H1 (cell line): ENCODE measurements at regions not wholly inside any gene's neighbourhood (a gene's known extent, or its start where the extent isn't known, plus 50 kb on each side); places are given as distances from the start of the nearest gene placed in this dataset.

ENCODE experiments used
- CTCF ChIA-PET: fragments of 300-600 bp; sonication (Branson Sonifier 250); formaldehyde crosslinking; loops from one replicate; lab custom pipeline; 2021; ENCODE audit not compliant: partially characterized antibody; lab: Charles Lee
- POLR2A ChIA-PET: fragments of 300-600 bp; sonication (Branson Sonifier 250); formaldehyde crosslinking; loops from one replicate; lab custom pipeline; 2021; ENCODE audit warnings: inconsistent platforms; ENCODE audit not compliant: partially characterized antibody; lab: Charles Lee
- DNase-seq, 2 experiments: peaks; one replicate each; pipeline versions ENCODE4 v3.0.0 to v3.0.0-alpha.2; 2010 to 2022; ENCODE audit warnings: low spot score in 2 of 2, low read depth in 1 of 2, mixed read lengths in 1 of 2
- FAIRE-seq: peaks from 2 replicates; lab custom pipeline; 2011; peaks lifted over from hg19 to GRCh38; lab: Jason Lieb, UNC
- H2AFZ ChIP-seq: 2 replicates; pipeline ENCODE4 v1.8.1; 2012; ENCODE audit warnings: low read length, inconsistent platforms
- H2AK5ac ChIP-seq: 2 replicates; pipeline ENCODE4 v1.6.1; 2013; ENCODE audit warnings: low read depth, low read length
- H2BK120ac ChIP-seq: replicated peaks from 2 replicates; pipeline ENCODE3; 2013; ENCODE audit warnings: low read depth, low read length, inconsistent platforms
- H2BK12ac ChIP-seq: 2 replicates; pipeline ENCODE4 v1.6.1; 2013; ENCODE audit warnings: low read depth, low read length
- H2BK15ac ChIP-seq: 2 replicates; pipeline ENCODE4 v1.6.1; 2013; ENCODE audit warnings: low read length
- H2BK20ac ChIP-seq: 2 replicates; pipeline ENCODE4 v1.6.1; 2013; ENCODE audit warnings: low read length
- H2BK5ac ChIP-seq: 2 replicates; pipeline ENCODE4 v1.6.1; 2013; ENCODE audit warnings: low read depth, low read length
- H3K14ac ChIP-seq: 2 replicates; pipeline ENCODE4 v1.6.1; 2013; ENCODE audit warnings: inconsistent platforms; ENCODE audit not compliant: insufficient read length
- H3K18ac ChIP-seq: 2 replicates; pipeline ENCODE4 v1.6.1; 2013; ENCODE audit warnings: low read length; ENCODE audit errors: extremely low read depth
- H3K23ac ChIP-seq: 2 replicates; pipeline ENCODE4 v1.6.1; 2013; ENCODE audit warnings: inconsistent platforms; ENCODE audit not compliant: insufficient read length
- H3K23me2 ChIP-seq: 2 replicates; pipeline ENCODE4 v1.6.1; 2013; ENCODE audit warnings: low read depth, low read length
- H3K27ac ChIP-seq: 2 replicates; pipeline ENCODE4 v1.6.1; 2011; ENCODE audit warnings: low read depth, low read length, inconsistent platforms
- H3K27me3 ChIP-seq, 4 experiments: replicated peaks in 1 of 4; 1 replicate in 1 of 4; 2 replicates in 3 of 4; pipeline versions ENCODE4 v1.6.1 to v1.8.1; 2011 to 2013; ENCODE audit warnings: low read length in 3 of 4, mild to moderate bottlenecking in 3 of 4, inconsistent platforms in 2 of 4, mixed read lengths in 2 of 4, moderate library complexity in 1 of 4; ENCODE audit not compliant: control insufficient read depth in 3 of 4, insufficient read depth in 3 of 4; ENCODE audit errors: extremely low read depth in 1 of 4
- H3K36me3 ChIP-seq, 4 experiments: 2 replicates each; pipeline versions ENCODE4 v1.6.1 to v1.8.1; 2011 to 2013; ENCODE audit warnings: mild to moderate bottlenecking in 4 of 4, low read length in 3 of 4, moderate library complexity in 2 of 4, control low read depth in 1 of 4, inconsistent platforms in 1 of 4; ENCODE audit not compliant: insufficient read depth in 4 of 4, control insufficient read depth in 2 of 4
- H3K4ac ChIP-seq: replicated peaks from 2 replicates; pipeline ENCODE3; 2013; ENCODE audit warnings: low read length, low read depth, mixed read lengths, inconsistent platforms; ENCODE audit not compliant: insufficient read length
- H3K4me1 ChIP-seq, 4 experiments: replicated peaks in 1 of 4; 1 replicate in 1 of 4; 2 replicates in 3 of 4; pipeline versions ENCODE4 v1.6.1 to v1.8.1; 2011 to 2013; ENCODE audit warnings: low read length in 3 of 4, inconsistent platforms in 2 of 4, mixed read lengths in 1 of 4; ENCODE audit not compliant: insufficient read depth in 4 of 4, control insufficient read depth in 3 of 4
- H3K4me2 ChIP-seq, 2 experiments: 2 replicates each; pipeline versions ENCODE4 v1.6.1 to v1.8.1; 2011 to 2013; ENCODE audit warnings: low read depth in 2 of 2, low read length in 2 of 2, control low read depth in 1 of 2, inconsistent platforms in 1 of 2, mild to moderate bottlenecking in 1 of 2; ENCODE audit not compliant: insufficient read depth in 1 of 2
- H3K4me3 ChIP-seq, 4 experiments: fragments of 200-600, 300-600 bp in 1 of 4; sonication (generic), shearing (Covaris generic), sonication (Bioruptor Twin) in 1 of 4; 2 replicates each; pipeline versions ENCODE4 v1.5.1 to v1.8.1; 2011 to 2016; ENCODE audit warnings: low read length in 4 of 4, low read depth in 3 of 4, control low read depth in 2 of 4, inconsistent platforms in 2 of 4, mild to moderate bottlenecking in 2 of 4, mixed read lengths in 1 of 4, moderate library complexity in 1 of 4; ENCODE audit not compliant: insufficient read depth in 2 of 4; ENCODE audit errors: extremely low read depth in 1 of 4
- H3K56ac ChIP-seq: replicated peaks from 2 replicates; pipeline ENCODE3; 2013; ENCODE audit warnings: low read depth, mild to moderate bottlenecking, mixed read lengths, low read length, inconsistent platforms; ENCODE audit not compliant: insufficient read length
- H3K79me1 ChIP-seq: 2 replicates; pipeline ENCODE4 v1.6.1; 2013; ENCODE audit warnings: low read depth, low read length, control low read depth
- H3K79me2 ChIP-seq, 2 experiments: 2 replicates each; pipeline versions ENCODE4 v1.6.1 to v1.8.1; 2012 to 2013; ENCODE audit warnings: low read length in 2 of 2, mild to moderate bottlenecking in 2 of 2, inconsistent platforms in 1 of 2; ENCODE audit not compliant: insufficient read depth in 2 of 2, control insufficient read depth in 1 of 2
- H3K9ac ChIP-seq, 4 experiments: replicated peaks in 1 of 4; 1 replicate in 1 of 4; 2 replicates in 3 of 4; pipeline versions ENCODE4 v1.6.1 to v1.8.1; 2011 to 2013; ENCODE audit warnings: low read depth in 3 of 4, low read length in 3 of 4, control low read depth in 2 of 4, mild to moderate bottlenecking in 2 of 4, moderate library complexity in 2 of 4, inconsistent platforms in 1 of 4; ENCODE audit errors: extremely low read depth in 1 of 4
- H3K9me3 ChIP-seq, 2 experiments: 2 replicates each; pipeline versions ENCODE4 v1.6.1 to v1.8.1; 2012 to 2013; ENCODE audit warnings: mild to moderate bottlenecking in 2 of 2, moderate library complexity in 2 of 2, control low read depth in 1 of 2, inconsistent platforms in 1 of 2, low read depth in 1 of 2, low read length in 1 of 2, mixed read lengths in 1 of 2; ENCODE audit not compliant: insufficient read depth in 2 of 2
- H4K20me1 ChIP-seq, 2 experiments: replicated peaks in 1 of 2; 2 replicates each; pipeline versions ENCODE3 to v1.8.1; 2011 to 2013; ENCODE audit warnings: inconsistent platforms in 2 of 2, low read length in 2 of 2, mild to moderate bottlenecking in 1 of 2; ENCODE audit not compliant: insufficient read depth in 2 of 2, control insufficient read depth in 1 of 2
- H4K5ac ChIP-seq: 2 replicates; pipeline ENCODE4 v1.6.1; 2013; ENCODE audit warnings: low read length, low read depth, mixed read lengths, inconsistent platforms; ENCODE audit not compliant: insufficient read length
- H4K8ac ChIP-seq: 2 replicates; pipeline ENCODE4 v1.8.0; 2013; ENCODE audit warnings: mild to moderate bottlenecking, moderate library complexity, low read length, inconsistent platforms; ENCODE audit not compliant: insufficient read depth; ENCODE audit errors: extremely low read depth
- H4K91ac ChIP-seq: replicated peaks from 2 replicates; pipeline ENCODE3; 2013; ENCODE audit warnings: low read length, mixed read lengths, inconsistent platforms; ENCODE audit not compliant: insufficient read length
- HDAC2 ChIP-seq, 2 experiments: fragments of 300-600 bp in 1 of 2; sonication (generic) in 1 of 2; IDR thresholded peaks; 2 replicates each; pipeline ENCODE4 v1.6.1; 2011 to 2012; ENCODE audit warnings: low read depth in 2 of 2, low read length in 2 of 2, mild to moderate bottlenecking in 2 of 2, moderate library complexity in 2 of 2, borderline replicate concordance in 1 of 2, inconsistent platforms in 1 of 2
- JUND ChIP-seq: IDR thresholded peaks from 2 replicates; pipeline ENCODE4 v1.6.1; 2011; ENCODE audit warnings: mild to moderate bottlenecking, improper control_type of control experiment, low read length
- KDM5A ChIP-seq: fragments of 200-600 bp; IDR thresholded peaks from 2 replicates; pipeline ENCODE4 v1.7.1; 2012; ENCODE audit warnings: mild to moderate bottlenecking, low read length, inconsistent platforms, mixed read lengths
- NANOG ChIP-seq: IDR thresholded peaks from 2 replicates; pipeline ENCODE4 v1.6.1; 2011; ENCODE audit warnings: low read length, low read depth, mild to moderate bottlenecking, inconsistent platforms; ENCODE audit not compliant: insufficient read depth, poor library complexity, severe bottlenecking
- SIX5 ChIP-seq: IDR thresholded peaks from 2 replicates; pipeline ENCODE4 v1.6.1; 2011; ENCODE audit warnings: mild to moderate bottlenecking, low read depth, low read length
- SRF ChIP-seq: IDR thresholded peaks from 2 replicates; pipeline ENCODE4 v1.6.1; 2011; ENCODE audit warnings: mild to moderate bottlenecking, low read depth, low read length, moderate library complexity
- TAF7 ChIP-seq: optimal IDR thresholded peaks from 2 replicates; pipeline ENCODE3; 2011; ENCODE audit warnings: low read depth, mild to moderate bottlenecking, inconsistent platforms, low read length, moderate library complexity, borderline replicate concordance
- TCF12 ChIP-seq: IDR thresholded peaks from 2 replicates; pipeline ENCODE4 v1.6.1; 2011; ENCODE audit warnings: low read depth, mild to moderate bottlenecking, low read length
- YY1 ChIP-seq: IDR thresholded peaks from 2 replicates; pipeline ENCODE4 v1.6.1; 2011; ENCODE audit warnings: low read depth, mild to moderate bottlenecking, low read length
- WGBS, 2 experiments: shearing (Covaris generic) in 1 of 2; methylation state at CpG; one replicate each; pipeline versions ENCODE4 v1.1.6 to v1.1.7; 2013 to 2015; ENCODE audit warnings: low lambda C conversion rate in 2 of 2, mixed read lengths in 2 of 2, inconsistent platforms in 1 of 2, low coverage in 1 of 2, missing lambda C conversion rate in 1 of 2; ENCODE audit not compliant: insufficient replicate concordance in 2 of 2, insufficient coverage in 1 of 2, insufficient read length in 1 of 2; ENCODE audit errors: extremely low coverage in 1 of 2, missing lambda C conversion rate in 1 of 2; 5-methylcytosine and 5-hydroxymethylcytosine counted together

DNA sequence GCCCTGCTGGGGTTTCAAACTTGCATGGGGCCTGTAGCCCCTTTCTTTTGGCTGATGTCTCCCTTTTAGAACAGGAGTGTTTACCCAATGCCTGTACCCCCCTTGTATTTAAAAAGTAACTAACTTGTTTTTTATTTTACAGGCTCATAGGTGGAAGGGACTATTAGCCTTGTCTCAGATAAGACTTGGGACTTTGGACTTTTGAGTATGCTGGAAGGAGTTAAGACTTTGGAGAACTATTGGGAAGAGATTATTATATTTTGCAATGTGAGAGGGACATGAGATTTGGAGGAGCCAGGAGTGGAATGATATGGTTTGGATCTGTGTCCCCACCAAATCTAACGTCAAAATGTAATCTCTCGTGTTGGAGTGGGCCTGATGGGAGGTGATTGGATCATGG lies 314.9 kb upstream of the SP8 start:
- no peak overlapping the region for H3K27ac ChIP-seq
- H3K4ac ChIP-seq, result no peak overlapping the region
- H3K4me1 ChIP-seq, result no peaks in the 10 kb centered on the region
- POLR2A ChIA-PET, result no interaction called here
- no peak for DNase-seq
- H2BK5ac ChIP-seq, result no peak overlapping the region
- no peak overlapping the region for H3K4me3 ChIP-seq
- H2BK15ac ChIP-seq, result no peak overlapping the region
- H2AK5ac ChIP-seq, result no peak overlapping the region
- no peaks in the 10 kb centered on the region for H4K20me1 ChIP-seq
- H3K56ac ChIP-seq, result no peak overlapping the region
- no peak overlapping the region for H3K14ac ChIP-seq
- TF ChIP-seq SIX5 (no peak), TAF7 (no peak), KDM5A (no peak), NANOG (no peak), YY1 (no peak), TCF12 (no peak), HDAC2 (IDR thresholded peaks at IDR 0.05; ENCODE audit: borderline replicate concordance in 1 of 2, low read depth in 2 of 2, low read length in 2 of 2) (no peak), SRF (no peak), JUND (no peak)
- no peaks in the 10 kb centered on the region for H3K27me3 ChIP-seq
- H3K23ac ChIP-seq, result no peak overlapping the region
- H3K9ac ChIP-seq, result no peak overlapping the region
- no peak overlapping the region for H3K4me2 ChIP-seq
- FAIRE-seq, result no peak
- no peaks in the 10 kb centered on the region for H3K79me1 ChIP-seq
- CTCF ChIA-PET, result no interaction called here
- no peak overlapping the region for H2BK120ac ChIP-seq
- H2AFZ ChIP-seq, result no peak overlapping the region
- 98% methylated on average over 2 of the region's 2 CpGs; no CpG with 5 or more reads in 1 of the 2 experiments for WGBS, 2 experiments
- H3K18ac ChIP-seq, result no peak overlapping the region
- H4K8ac ChIP-seq, result no peak overlapping the region
- H3K9me3 ChIP-seq, result no peaks in the 10 kb centered on the region
- H3K79me2 ChIP-seq, result no peaks in the 10 kb centered on the region
- no peaks in the 10 kb centered on the region for H3K36me3 ChIP-seq
- no peak overlapping the region for H4K91ac ChIP-seq
- no peak overlapping the region for H2BK20ac ChIP-seq
- H2BK12ac ChIP-seq, result no peak overlapping the region
- no peak overlapping the region for H4K5ac ChIP-seq
- H3K23me2 ChIP-seq, result no peaks in the 10 kb centered on the region
